GM21825 (cell line): ENCODE measurements at regions not wholly inside any gene's neighbourhood (a gene's known extent, or its start where the extent isn't known, plus 50 kb on each side); places are given as distances from the start of the nearest gene placed in this dataset.
A peak's percentile ranks its signal among the peaks of the same experiment; 100 is the strongest.
"Not testable (repeated sequence)": the region's sequence is repeated elsewhere in the genome, so short reads cannot be mapped to it uniquely, and the experiment has no call there.

ENCODE experiments used
- ATAC-seq: cut with Tn5 transposase; IDR thresholded peaks from one replicate; pipeline ENCODE4 v1.9.1; 2021; ENCODE audit warnings: mild to moderate bottlenecking, moderate library complexity; ENCODE audit not compliant: unreplicated experiment

GRCh38 chr5:86129009-86129408 lies 488.7 kb upstream of the COX7C start:
- no peak for ATAC-seq

GRCh38 chr5:86137297-86137696 lies 480.4 kb upstream of the COX7C start:
- no peak for ATAC-seq

- no peak for ATAC-seq
Measured at GRCh38 chr5:86143837-86144236, 473.9 kb upstream of the COX7C start.

- no peak for ATAC-seq
Measured at GRCh38 chr5:86152988-86153560, 464.7 kb upstream of the COX7C start.

- no peak for ATAC-seq
Measured at GRCh38 chr5:86155796-86156195, 461.9 kb upstream of the COX7C start.

- no peak for ATAC-seq
Measured at GRCh38 chr5:86170194-86170593, 447.5 kb upstream of the COX7C start.

GRCh38 chr5:86175224-86175623 lies 442.5 kb upstream of the COX7C start:
- peak; percentile 72 for ATAC-seq

GRCh38 chr5:86199287-86199686 lies 418.5 kb upstream of the COX7C start:
- ATAC-seq = no peak

GRCh38 chr5:86228147-86228546 lies 389.6 kb upstream of the COX7C start:
- ATAC-seq = no peak

GRCh38 chr5:86232246-86232645 lies 385.5 kb upstream of the COX7C start:
- no peak for ATAC-seq

- ATAC-seq = no peak
Measured at GRCh38 chr5:86244153-86244552, 373.6 kb upstream of the COX7C start.

- ATAC-seq = no peak
Measured at GRCh38 chr5:86257871-86258270, 359.9 kb upstream of the COX7C start.

- ATAC-seq = not testable (repeated sequence)
Measured at GRCh38 chr5:86284400-86285190, 333.1 kb upstream of the COX7C start.

GRCh38 chr5:86287437-86287836 lies 330.3 kb upstream of the COX7C start:
- not testable (repeated sequence) for ATAC-seq

- ATAC-seq = not testable (repeated sequence)
Measured at GRCh38 chr5:86289786-86290185, 328.0 kb upstream of the COX7C start.

GRCh38 chr5:86292811-86293210 lies 324.9 kb upstream of the COX7C start:
- ATAC-seq = not testable (repeated sequence)

- ATAC-seq = not testable (repeated sequence)
Measured at GRCh38 chr5:86302643-86303042, 315.1 kb upstream of the COX7C start.

GRCh38 chr5:86305050-86305449 lies 312.7 kb upstream of the COX7C start:
- not testable (repeated sequence) for ATAC-seq

GRCh38 chr5:86314951-86315350 lies 302.8 kb upstream of the COX7C start:
- ATAC-seq = no peak

- no peak for ATAC-seq
Measured at GRCh38 chr5:86320266-86320665, 297.5 kb upstream of the COX7C start.

- ATAC-seq = no peak
Measured at GRCh38 chr5:86329318-86329717, 288.4 kb upstream of the COX7C start.

- no peak for ATAC-seq
Measured at GRCh38 chr5:86330736-86331135, 287.0 kb upstream of the COX7C start.

GRCh38 chr5:86332851-86333250 lies 284.9 kb upstream of the COX7C start:
- ATAC-seq = no peak
